NT2/D1 (cell line): ENCODE measurements at regions not wholly inside any gene's neighbourhood (a gene's known extent, or its start where the extent isn't known, plus 50 kb on each side); places are given as distances from the start of the nearest gene placed in this dataset.
"Not testable (repeated sequence)": the region's sequence is repeated elsewhere in the genome, so short reads cannot be mapped to it uniquely, and the experiment has no call there.

Source experiments
- DNase-seq: peaks from one replicate; pipeline ENCODE4 v3.0.0-alpha.2; 2011; ENCODE audit warnings: low read depth, low spot score
- H3K27me3 ChIP-seq: 2 replicates; pipeline ENCODE4 v1.6.0; 2011; ENCODE audit warnings: mild to moderate bottlenecking; ENCODE audit not compliant: insufficient read length, insufficient read depth
- H3K36me3 ChIP-seq: 2 replicates; pipeline ENCODE4 v1.6.1; 2011; ENCODE audit warnings: mild to moderate bottlenecking, low read length, mixed read lengths; ENCODE audit not compliant: insufficient read depth, insufficient read length
- H3K4me1 ChIP-seq: 2 replicates; pipeline ENCODE4 v1.5.1; 2011; ENCODE audit not compliant: insufficient read depth, insufficient read length
- H3K4me3 ChIP-seq: 2 replicates; pipeline ENCODE4 v1.5.1; 2011; ENCODE audit warnings: low read depth; ENCODE audit not compliant: insufficient read length
- H3K9ac ChIP-seq: 2 replicates; pipeline ENCODE4 v1.6.0; 2011; ENCODE audit warnings: low read depth; ENCODE audit not compliant: insufficient read length
- H3K9me3 ChIP-seq: 2 replicates; pipeline ENCODE4 v1.5.1; 2011; ENCODE audit warnings: mild to moderate bottlenecking, low read length; ENCODE audit not compliant: insufficient read depth
- SUZ12 ChIP-seq: IDR thresholded peaks from 2 replicates; pipeline ENCODE4 v1.6.1; 2011; ENCODE audit not compliant: insufficient read length, insufficient read depth; ENCODE audit errors: extremely low read depth
- YY1 ChIP-seq: IDR thresholded peaks from 2 replicates; pipeline ENCODE4 v1.6.1; 2011; ENCODE audit not compliant: insufficient read length, insufficient read depth
- ZNF274 ChIP-seq: IDR thresholded peaks from 2 replicates; pipeline ENCODE4 v1.6.1; 2011; ENCODE audit warnings: mild to moderate bottlenecking, low read depth, low read length

GRCh38 chr2:176574484-176575236 lies 305.4 kb downstream of the MTX2 start:
- DNase-seq, result no peak
- Histone ChIP-seq H3K4me3 (no peak overlapping the region), H3K36me3 (no peaks in the 10 kb centered on the region), H3K4me1 (peaks cover 3% of the 10 kb centered on the region), H3K9me3 (no peaks in the 10 kb centered on the region), H3K27me3 (no peaks in the 10 kb centered on the region), H3K9ac (no peak overlapping the region)
- no peak for TF ChIP-seq SUZ12
- no peak for TF ChIP-seq ZNF274
- TF ChIP-seq YY1, result no peak

GRCh38 chr2:176575237-176575744 lies 306.0 kb downstream of the MTX2 start:
- Histone ChIP-seq H3K36me3 (no peaks in the 10 kb centered on the region), H3K27me3 (no peaks in the 10 kb centered on the region), H3K9ac (no peak overlapping the region), H3K4me3 (no peak overlapping the region), H3K4me1 (peaks cover 3% of the 10 kb centered on the region), H3K9me3 (no peaks in the 10 kb centered on the region)
- DNase-seq, result no peak
- TF ChIP-seq ZNF274, result no peak
- TF ChIP-seq YY1, result no peak
- TF ChIP-seq SUZ12, result no peak

GRCh38 chr2:176577054-176577453 lies 307.8 kb downstream of the MTX2 start:
- TF ChIP-seq SUZ12 (no peak), ZNF274 (no peak), YY1 (no peak)
- peaks cover 3% of the 10 kb centered on the region for H3K4me1 ChIP-seq
- no peak overlapping the region for H3K4me3 ChIP-seq
- no peaks in the 10 kb centered on the region for H3K27me3 ChIP-seq
- H3K36me3 ChIP-seq, result no peaks in the 10 kb centered on the region
- H3K9me3 ChIP-seq, result no peaks in the 10 kb centered on the region
- no peak overlapping the region for H3K9ac ChIP-seq
- DNase-seq, result no peak

GRCh38 chr2:176578292-176578691 lies 309.1 kb downstream of the MTX2 start:
- not testable (repeated sequence) for H3K9ac ChIP-seq, H3K4me1 ChIP-seq, H3K27me3 ChIP-seq, H3K4me3 ChIP-seq, DNase-seq, H3K36me3 ChIP-seq, H3K9me3 ChIP-seq

- peaks cover 3% of the 10 kb centered on the region for H3K4me1 ChIP-seq
- no peaks in the 10 kb centered on the region for H3K9me3 ChIP-seq
- H3K27me3 ChIP-seq, result no peaks in the 10 kb centered on the region
- no peak for DNase-seq
- H3K9ac ChIP-seq, result no peak overlapping the region
- no peak for TF ChIP-seq YY1
- TF ChIP-seq ZNF274, result no peak
- no peak for TF ChIP-seq SUZ12
- no peaks in the 10 kb centered on the region for H3K36me3 ChIP-seq
- H3K4me3 ChIP-seq, result no peak overlapping the region
Observed at GRCh38 chr2:176579608-176580007, 310.4 kb downstream of the MTX2 start.

GRCh38 chr2:176581557-176582165 lies 312.4 kb downstream of the MTX2 start:
- H3K4me1 ChIP-seq, result no peaks in the 10 kb centered on the region
- no peaks in the 10 kb centered on the region for H3K36me3 ChIP-seq
- H3K9ac ChIP-seq, result no peak overlapping the region
- H3K4me3 ChIP-seq, result no peak overlapping the region
- DNase-seq, result no peak
- no peak for TF ChIP-seq SUZ12
- no peak for TF ChIP-seq ZNF274
- H3K9me3 ChIP-seq, result no peaks in the 10 kb centered on the region
- H3K27me3 ChIP-seq, result no peaks in the 10 kb centered on the region

- TF ChIP-seq ZNF274 (no peak), YY1 (no peak)
- Histone ChIP-seq H3K4me3 (no peak overlapping the region), H3K27me3 (no peaks in the 10 kb centered on the region), H3K9me3 (no peaks in the 10 kb centered on the region), H3K9ac (no peak overlapping the region), H3K36me3 (no peaks in the 10 kb centered on the region), H3K4me1 (no peaks in the 10 kb centered on the region)
- no peak for DNase-seq
Observed at GRCh38 chr2:176582176-176582575, 312.9 kb downstream of the MTX2 start.
